SJCRH30 (cell line): ENCODE measurements at regions not wholly inside any gene's neighbourhood (a gene's known extent, or its start where the extent isn't known, plus 50 kb on each side); places are given as distances from the start of the nearest gene placed in this dataset.
"Not testable (repeated sequence)": the region's sequence is repeated elsewhere in the genome, so short reads cannot be mapped to it uniquely, and the experiment has no call there.

Source experiments
- DNase-seq, 2 experiments: peaks; one replicate each; pipeline ENCODE4 v3.0.0-alpha.2; 2015 to 2020
- H3K27ac ChIP-seq: fragments of 250-450 bp; sonication (Bioruptor Pico); 2 replicates; pipeline ENCODE4 v1.5.1; 2020; ENCODE audit warnings: mild to moderate bottlenecking, moderate library complexity
- H3K27me3 ChIP-seq: fragments of 250-450 bp; sonication (Bioruptor Pico); 2 replicates; pipeline ENCODE4 v1.5.1; 2020; ENCODE audit warnings: mild to moderate bottlenecking, moderate library complexity
- H3K36me3 ChIP-seq: fragments of 250-450 bp; sonication (Bioruptor Pico); 2 replicates; pipeline ENCODE4 v1.5.1; 2020; ENCODE audit warnings: mild to moderate bottlenecking, moderate library complexity
- H3K4me1 ChIP-seq: fragments of 250-450 bp; sonication (Bioruptor Pico); 2 replicates; pipeline ENCODE4 v1.5.1; 2020; ENCODE audit warnings: mild to moderate bottlenecking, moderate library complexity
- H3K4me3 ChIP-seq: fragments of 250-450 bp; sonication (Bioruptor Pico); 2 replicates; pipeline ENCODE4 v1.5.1; 2020; ENCODE audit warnings: mild to moderate bottlenecking, moderate library complexity
- H3K9me3 ChIP-seq: fragments of 250-450 bp; sonication (Bioruptor Pico); replicated peaks from 2 replicates; pipeline ENCODE4 v1.5.1; 2020; ENCODE audit warnings: mild to moderate bottlenecking, moderate library complexity

DNA sequence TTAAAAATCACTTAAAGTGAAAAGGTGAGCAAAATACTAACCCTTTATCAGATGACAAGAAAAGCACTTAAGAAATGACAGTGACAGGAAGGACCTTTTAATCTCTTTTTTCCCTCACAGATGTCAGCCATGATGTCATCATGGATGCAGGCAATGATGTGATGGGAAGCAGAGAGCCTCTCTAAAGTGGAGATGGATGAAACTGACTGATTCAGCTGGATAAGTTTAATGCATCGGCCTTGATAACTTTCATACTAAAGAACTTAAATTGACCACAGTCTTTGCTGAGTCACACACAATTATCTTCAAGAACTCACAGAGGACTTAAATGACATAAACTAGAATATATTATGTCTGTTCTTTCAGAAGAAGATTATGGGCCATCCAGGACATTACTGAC is 153.2 kb upstream of the FGF10 start:
- Histone ChIP-seq H3K9me3 (no peaks in the 10 kb centered on the region), H3K4me1 (no peaks in the 10 kb centered on the region; the same call in 1 of the 2 replicates), H3K36me3 (no peaks in the 10 kb centered on the region), H3K27me3 (no peaks in the 10 kb centered on the region), H3K27ac (no peak overlapping the region), H3K4me3 (no peak overlapping the region)
- no peak for DNase-seq

DNA sequence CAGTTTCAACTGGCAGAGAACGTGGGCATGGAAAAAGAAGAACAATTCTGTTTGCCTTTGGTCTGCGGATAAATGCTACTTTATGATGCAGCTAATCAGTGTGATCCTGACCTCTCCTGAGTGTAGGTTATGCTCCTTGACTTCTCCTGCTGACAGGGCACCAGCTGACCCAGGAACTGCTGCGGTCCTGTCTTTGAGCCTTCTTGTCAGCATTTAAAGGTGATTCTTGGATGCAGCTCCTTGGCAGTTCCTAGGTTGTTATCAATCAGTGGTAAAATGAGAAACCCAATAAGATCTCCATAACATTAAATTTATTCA is 150.3 kb upstream of the FGF10 start:
- no peak for DNase-seq
- H3K4me1 ChIP-seq: no peaks in the 10 kb centered on the region; the same call in 1 of the 2 replicates
- H3K27me3 ChIP-seq: no peaks in the 10 kb centered on the region
- H3K36me3 ChIP-seq: no peaks in the 10 kb centered on the region
- no peak overlapping the region for H3K4me3 ChIP-seq
- H3K27ac ChIP-seq: no peak overlapping the region
- H3K9me3 ChIP-seq: no peaks in the 10 kb centered on the region

DNA sequence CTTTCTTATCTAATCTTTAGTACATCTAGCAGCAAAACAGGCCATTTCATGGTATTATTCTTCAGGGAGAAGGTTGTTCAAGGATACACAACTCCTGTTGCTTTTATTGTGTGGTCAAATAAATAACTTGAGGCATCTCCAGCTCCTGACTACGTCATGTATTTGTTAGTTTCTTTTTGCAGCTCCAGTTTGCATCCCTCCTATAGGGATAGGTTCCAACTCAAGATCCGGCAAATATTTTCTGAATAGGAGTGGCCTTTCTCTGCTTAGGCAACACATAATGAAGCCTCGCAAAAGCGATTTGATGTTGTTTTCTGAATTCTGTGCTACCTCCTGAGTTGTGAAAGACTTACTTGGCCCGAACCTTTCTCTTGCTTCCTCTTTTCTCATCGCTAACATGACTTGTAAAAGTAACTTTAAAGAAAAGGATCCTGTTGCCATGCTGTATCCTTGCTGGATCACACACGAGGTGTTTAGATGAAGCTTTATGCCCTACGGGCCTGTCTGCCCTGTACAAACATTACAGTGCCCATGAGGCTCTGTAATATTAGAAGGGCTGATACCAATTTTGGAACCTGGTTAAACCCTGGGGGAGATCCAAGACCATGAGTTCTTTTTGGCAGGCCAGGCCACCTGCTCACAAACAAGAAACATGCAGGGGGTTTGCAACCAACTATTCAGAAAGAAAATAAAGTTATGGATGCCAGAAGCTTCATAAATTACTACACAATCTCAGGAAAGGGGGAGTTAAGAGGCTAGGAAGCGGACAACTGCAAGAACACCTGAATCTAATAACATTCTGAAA is 149.8 kb upstream of the FGF10 start:
- Histone ChIP-seq H3K27ac (no peak overlapping the region), H3K36me3 (no peaks in the 10 kb centered on the region), H3K4me1 (no peaks in the 10 kb centered on the region; the same call in 1 of the 2 replicates), H3K4me3 (no peak overlapping the region), H3K9me3 (no peaks in the 10 kb centered on the region), H3K27me3 (no peaks in the 10 kb centered on the region)
- DNase-seq: peak in 1 of 2 experiments; percentile 39

DNA sequence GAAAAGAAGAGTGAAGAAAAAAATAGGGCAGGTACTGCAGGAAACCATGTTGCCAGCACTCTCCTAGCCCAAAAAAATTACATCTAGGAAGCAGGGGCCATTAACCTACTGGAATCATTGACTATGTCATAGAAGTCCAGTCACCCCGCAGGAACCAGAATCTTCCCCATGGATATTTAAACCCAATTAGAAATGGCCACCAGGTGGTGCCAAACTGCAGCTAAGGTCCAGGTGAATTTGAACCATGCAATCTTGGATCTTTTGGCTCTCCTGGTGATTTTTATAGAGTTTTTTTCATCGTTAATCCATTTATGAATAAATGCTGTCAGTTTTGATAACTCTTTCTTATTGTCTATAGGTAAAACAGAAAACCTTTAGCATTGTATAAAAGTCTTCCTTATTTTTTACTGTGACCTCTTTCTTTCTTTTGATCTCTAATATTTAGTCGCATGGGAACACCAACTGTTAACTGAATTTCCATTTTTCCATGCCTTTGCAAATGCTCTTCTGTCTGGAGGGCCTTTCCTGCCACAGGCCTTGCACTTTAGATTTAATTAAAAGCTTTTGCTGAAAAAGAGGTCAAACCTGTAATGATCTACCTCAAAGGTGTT is 147.5 kb upstream of the FGF10 start:
- no peaks in the 10 kb centered on the region for H3K9me3 ChIP-seq
- DNase-seq: peak; percentile 20 to 60
- no peak overlapping the region for H3K27ac ChIP-seq
- no peak overlapping the region for H3K4me3 ChIP-seq
- no peaks in the 10 kb centered on the region for H3K27me3 ChIP-seq
- H3K36me3 ChIP-seq: no peaks in the 10 kb centered on the region
- H3K4me1 ChIP-seq: no peaks in the 10 kb centered on the region; the same call in 1 of the 2 replicates

DNA sequence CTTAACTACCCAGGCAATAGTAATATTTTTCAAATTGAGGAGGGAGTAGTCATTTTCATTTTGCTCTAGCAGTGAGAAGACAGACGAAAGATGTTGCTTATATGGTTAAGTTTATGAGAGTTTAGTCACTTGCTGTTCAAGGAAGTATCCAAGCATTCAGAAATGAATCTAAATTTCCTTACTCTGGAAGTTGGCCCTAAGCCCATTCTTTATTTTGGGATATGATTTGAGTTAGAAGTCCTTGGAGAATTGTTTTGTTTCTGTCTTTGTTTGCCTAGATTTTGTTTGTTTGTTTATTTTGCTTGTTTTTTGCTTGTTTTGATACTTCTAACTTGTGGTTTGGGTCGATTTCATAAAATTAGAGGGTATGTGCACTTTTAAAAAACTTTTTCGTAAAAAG is 146.4 kb upstream of the FGF10 start:
- H3K36me3 ChIP-seq: no peaks in the 10 kb centered on the region
- no peaks in the 10 kb centered on the region; the same call in 1 of the 2 replicates for H3K4me1 ChIP-seq
- H3K9me3 ChIP-seq: no peaks in the 10 kb centered on the region; the same call in 1 of the 2 replicates
- no peak for DNase-seq
- no peak overlapping the region for H3K27ac ChIP-seq
- no peaks in the 10 kb centered on the region for H3K27me3 ChIP-seq
- H3K4me3 ChIP-seq: no peak overlapping the region

DNA sequence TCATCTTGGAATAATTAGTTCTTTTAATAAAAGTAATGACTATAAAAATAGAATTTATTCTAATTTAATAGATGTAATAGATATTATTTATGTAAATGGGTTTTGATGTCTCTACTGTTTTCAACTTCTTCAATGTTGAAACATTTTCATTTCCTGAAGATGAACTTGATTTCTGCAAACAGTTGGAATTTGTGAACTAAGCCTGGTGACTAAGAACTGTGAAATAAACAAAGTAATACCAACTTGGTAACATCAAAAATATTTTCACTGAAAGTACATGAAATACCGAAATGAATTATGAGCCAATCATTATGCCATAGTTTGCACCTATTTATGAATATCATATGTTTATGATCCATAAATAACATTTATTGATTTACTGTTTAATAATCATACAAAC is 143.8 kb upstream of the FGF10 start:
- H3K4me1 ChIP-seq: no peaks in the 10 kb centered on the region
- no peak overlapping the region for H3K27ac ChIP-seq
- H3K36me3 ChIP-seq: no peaks in the 10 kb centered on the region
- H3K9me3 ChIP-seq: no peaks in the 10 kb centered on the region; the same call in 1 of the 2 replicates
- H3K4me3 ChIP-seq: no peak overlapping the region
- no peak for DNase-seq
- no peaks in the 10 kb centered on the region for H3K27me3 ChIP-seq

DNA sequence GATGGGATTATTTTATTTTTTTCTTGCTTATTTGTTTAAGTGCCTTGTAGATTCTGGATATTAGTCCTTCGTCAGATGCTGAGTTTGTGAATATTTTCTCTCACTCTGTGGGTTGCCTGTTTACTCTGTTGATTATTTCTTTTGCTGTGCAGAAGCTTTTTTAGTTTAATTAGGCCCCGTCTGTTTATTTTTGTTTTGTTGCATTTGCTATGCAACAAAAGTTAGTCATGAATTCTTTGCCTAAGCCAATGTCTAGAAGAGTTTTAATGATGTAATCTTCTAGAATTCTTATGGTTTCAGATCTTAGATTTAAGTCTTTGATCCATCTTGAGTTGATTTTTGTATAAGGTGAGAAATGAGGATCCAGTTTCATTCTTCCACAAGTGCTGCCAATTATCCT is 142.5 kb upstream of the FGF10 start:
- not testable (repeated sequence) for H3K27ac ChIP-seq, H3K36me3 ChIP-seq, H3K27me3 ChIP-seq, H3K9me3 ChIP-seq, H3K4me1 ChIP-seq, DNase-seq, H3K4me3 ChIP-seq

DNA sequence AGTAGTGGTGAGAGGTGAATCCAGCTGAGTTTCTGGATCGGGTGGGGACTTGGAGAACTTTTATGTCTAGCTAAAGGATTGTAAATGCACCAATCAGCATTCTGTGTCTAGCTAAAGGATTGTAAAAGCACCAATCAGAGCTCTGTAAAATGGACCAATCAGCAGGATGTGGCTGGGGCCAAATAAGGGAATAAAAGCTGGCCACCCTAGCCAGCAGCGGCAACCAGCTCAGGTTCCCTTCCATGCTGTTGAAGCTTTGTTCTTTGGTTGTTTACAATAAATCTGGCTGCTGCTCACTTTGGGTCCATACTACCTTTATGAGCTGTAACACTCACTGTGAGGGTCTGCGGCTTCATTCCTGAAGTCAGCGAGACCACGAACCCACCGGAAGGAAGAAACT is 141.6 kb upstream of the FGF10 start:
- not testable (repeated sequence) for H3K27me3 ChIP-seq, H3K36me3 ChIP-seq, H3K4me3 ChIP-seq, DNase-seq, H3K9me3 ChIP-seq, H3K4me1 ChIP-seq, H3K27ac ChIP-seq

DNA sequence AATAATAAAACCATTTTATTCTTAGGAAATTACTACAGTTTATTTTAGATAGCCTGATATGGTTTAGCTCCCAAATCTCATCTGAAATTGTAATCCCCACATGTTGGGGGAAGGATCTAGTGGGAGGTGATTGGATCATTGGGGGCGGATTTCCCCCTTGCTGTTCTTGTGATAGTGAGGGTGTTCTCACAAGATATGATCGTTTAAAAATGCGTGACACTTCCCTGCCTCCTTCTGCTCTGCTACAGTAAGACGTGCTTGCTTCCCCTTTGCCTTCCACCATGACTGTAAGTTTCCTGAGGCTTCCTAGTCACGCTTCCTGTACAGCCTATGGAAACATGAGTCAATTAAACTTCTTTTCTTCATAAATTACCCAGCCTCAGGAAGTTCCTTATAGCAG is 122.4 kb upstream of the FGF10 start:
- Histone ChIP-seq H3K9me3 (no peaks in the 10 kb centered on the region; the same call in 1 of the 2 replicates), H3K4me3 (no peak overlapping the region), H3K4me1 (peaks cover 4% of the 10 kb centered on the region), H3K36me3 (no peaks in the 10 kb centered on the region), H3K27ac (no peak overlapping the region), H3K27me3 (no peaks in the 10 kb centered on the region)
- no peak for DNase-seq

DNA sequence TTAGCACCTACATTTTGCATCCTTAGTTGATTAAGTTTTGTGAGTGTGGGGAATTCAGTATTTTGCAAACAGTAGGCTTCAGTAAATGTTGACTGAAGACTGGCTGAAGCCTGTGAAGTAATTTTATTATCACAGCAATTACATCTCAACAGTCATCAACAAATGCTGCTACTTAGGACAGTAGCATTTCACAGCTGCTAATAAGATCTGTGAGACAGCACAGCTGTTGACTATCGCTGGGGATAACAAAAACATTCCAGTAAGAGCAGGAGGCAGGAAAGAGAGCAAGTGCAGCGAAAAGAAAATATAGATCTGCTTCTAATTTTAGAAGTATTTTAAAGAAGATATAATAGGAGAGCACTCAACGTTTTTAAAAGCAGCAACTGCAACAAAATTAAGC is 117.3 kb upstream of the FGF10 start:
- H3K9me3 ChIP-seq: no peaks in the 10 kb centered on the region

DNA sequence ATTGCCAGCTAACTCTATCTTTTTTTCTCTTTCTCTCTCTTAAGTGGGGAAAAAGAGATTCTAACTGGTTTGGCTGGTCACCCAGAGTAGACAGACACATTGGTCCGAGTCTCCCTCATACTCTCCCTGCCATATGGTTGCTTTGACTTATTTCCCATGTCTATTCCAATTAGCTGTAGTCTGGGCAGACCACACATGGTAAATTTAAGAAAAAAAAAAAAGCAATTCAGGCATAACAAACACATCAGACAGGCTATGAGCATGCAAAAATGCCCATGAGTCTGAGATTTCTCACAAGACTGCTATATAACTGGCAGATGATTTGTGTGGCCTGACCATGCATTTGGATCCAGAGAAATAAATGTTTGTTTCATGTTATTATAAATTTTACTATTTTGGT is 110.2 kb upstream of the FGF10 start:
- no peak overlapping the region for H3K4me3 ChIP-seq
- no peak for DNase-seq

More for the DNA sequence above, 117.3 kb upstream of the FGF10 start:
- Histone ChIP-seq H3K27me3 (no peaks in the 10 kb centered on the region), H3K4me1 (peaks cover 14% of the 10 kb centered on the region), H3K27ac (no peak overlapping the region), H3K36me3 (no peaks in the 10 kb centered on the region), H3K4me3 (no peak overlapping the region)
- DNase-seq: peak; percentile 45 to 77

DNA sequence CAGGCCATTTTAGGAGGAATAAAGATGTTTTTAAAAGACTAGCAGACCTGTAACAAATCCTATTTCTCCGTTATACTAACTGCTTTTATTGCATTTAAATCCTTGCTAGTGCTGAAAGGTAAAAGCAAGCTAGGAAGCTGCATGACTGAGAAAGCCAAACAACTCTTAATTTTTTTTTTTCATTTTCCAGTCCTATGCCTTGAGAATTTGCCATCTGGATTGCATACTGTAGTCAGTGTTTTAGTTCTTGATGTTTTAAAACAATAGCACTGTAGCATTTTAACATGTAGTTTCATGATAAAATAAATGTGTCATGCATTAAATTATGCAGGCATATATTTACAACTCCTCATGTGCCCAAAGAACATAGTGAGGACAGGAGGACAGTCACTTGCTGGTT is 108.4 kb upstream of the FGF10 start:
- no peaks in the 10 kb centered on the region for H3K27me3 ChIP-seq
- no peak overlapping the region for H3K4me3 ChIP-seq
- H3K36me3 ChIP-seq: no peaks in the 10 kb centered on the region

More for the DNA sequence above, 110.2 kb upstream of the FGF10 start:
- Histone ChIP-seq H3K36me3 (no peaks in the 10 kb centered on the region), H3K27ac (no peak overlapping the region), H3K9me3 (no peaks in the 10 kb centered on the region), H3K27me3 (no peaks in the 10 kb centered on the region), H3K4me1 (no peaks in the 10 kb centered on the region)

DNA sequence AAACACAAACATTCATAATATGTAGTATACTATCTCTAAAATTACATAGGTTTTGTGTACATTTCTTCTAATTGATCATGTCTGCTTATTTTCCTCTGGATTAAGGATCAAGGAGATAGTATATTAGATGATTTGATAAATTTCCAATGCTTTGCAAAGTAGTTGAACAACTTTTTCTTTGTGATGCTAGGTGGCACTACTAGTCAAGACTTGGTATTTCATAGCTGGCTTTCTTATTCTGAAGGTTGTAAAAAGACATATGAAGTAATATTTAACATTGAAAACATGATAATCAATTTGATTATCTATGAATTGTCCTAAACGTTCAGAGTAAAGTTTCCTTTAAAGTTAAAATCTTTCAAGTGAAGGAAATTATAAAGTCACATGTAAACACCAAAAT is 106.1 kb upstream of the FGF10 start:
- no peaks in the 10 kb centered on the region for H3K36me3 ChIP-seq
- H3K4me1 ChIP-seq: peaks cover under 1% of the 10 kb centered on the region
- H3K27ac ChIP-seq: no peak overlapping the region
- H3K4me3 ChIP-seq: no peak overlapping the region
- no peak for DNase-seq
- H3K9me3 ChIP-seq: no peaks in the 10 kb centered on the region
- H3K27me3 ChIP-seq: no peaks in the 10 kb centered on the region

More for the DNA sequence above, 108.4 kb upstream of the FGF10 start:
- Histone ChIP-seq H3K9me3 (no peaks in the 10 kb centered on the region), H3K4me1 (no peaks in the 10 kb centered on the region), H3K27ac (no peak overlapping the region)
- DNase-seq: no peak

DNA sequence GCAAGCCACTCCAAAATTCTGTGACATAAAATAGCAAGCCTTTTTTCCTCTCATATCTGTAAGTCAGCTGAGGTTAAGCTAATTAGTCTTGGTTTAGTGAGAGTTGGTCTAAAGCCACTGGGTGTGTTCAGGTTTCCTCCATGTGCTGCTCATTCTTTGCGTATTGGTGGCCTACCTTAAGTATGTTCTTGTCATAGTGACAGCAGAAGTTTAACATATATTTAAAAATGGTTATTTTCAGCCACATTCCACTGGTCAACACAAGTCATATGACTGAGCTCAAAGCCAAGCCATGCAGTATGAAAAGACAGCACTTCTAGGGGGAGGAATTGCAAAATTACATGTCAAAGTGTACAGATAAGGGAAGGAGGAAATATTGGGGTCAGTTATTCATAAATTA is 100.5 kb upstream of the FGF10 start:
- Histone ChIP-seq H3K27ac (peak overlapping the region; percentile 54), H3K4me3 (no peak overlapping the region), H3K9me3 (no peaks in the 10 kb centered on the region), H3K27me3 (no peaks in the 10 kb centered on the region), H3K36me3 (no peaks in the 10 kb centered on the region), H3K4me1 (peaks cover 14% of the 10 kb centered on the region)
- DNase-seq: peak; percentile 41 to 75

DNA sequence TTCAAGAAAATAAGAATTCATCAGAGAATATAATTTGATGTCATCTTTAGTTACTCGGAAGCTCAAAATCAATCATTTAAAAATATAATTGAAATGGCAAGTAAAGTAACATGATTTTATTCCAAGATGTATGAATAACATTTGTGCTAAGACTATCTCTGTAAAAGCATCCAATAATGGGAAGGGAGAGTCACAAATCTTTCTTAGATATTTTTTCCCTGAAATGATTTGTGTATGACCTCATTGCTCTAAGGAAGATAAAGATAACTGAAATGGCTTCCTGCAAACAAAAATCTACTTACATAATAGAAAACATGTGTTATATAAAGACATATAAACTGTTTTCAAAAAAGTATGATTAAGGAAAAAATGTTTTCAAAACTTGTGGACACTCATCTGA is 97.4 kb upstream of the FGF10 start:
- Histone ChIP-seq H3K9me3 (no peaks in the 10 kb centered on the region), H3K4me3 (no peak overlapping the region), H3K36me3 (no peaks in the 10 kb centered on the region), H3K27ac (no peak overlapping the region), H3K4me1 (peaks cover 14% of the 10 kb centered on the region), H3K27me3 (no peaks in the 10 kb centered on the region)
- DNase-seq: no peak

DNA sequence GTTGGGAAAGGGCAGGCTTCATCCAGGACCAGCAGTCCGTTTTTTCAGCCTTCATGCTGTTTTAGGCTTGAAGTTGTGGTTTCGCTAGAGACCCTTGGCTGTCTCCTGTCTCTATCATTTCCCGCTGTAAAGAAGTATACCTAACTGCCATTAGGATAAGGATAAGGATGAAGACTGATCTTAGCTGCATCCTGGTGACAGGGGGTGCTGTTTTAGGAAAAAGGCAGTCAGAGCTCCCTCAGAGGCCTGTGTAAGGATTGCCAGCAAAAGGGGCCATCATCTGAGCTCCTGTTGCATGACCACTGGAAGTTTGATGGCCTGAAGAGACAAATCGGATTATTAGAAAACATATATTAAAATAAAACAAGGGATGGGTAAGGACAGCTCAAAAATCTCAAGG is 64.8 kb upstream of the FGF10 start:
- H3K27me3 ChIP-seq: no peaks in the 10 kb centered on the region; the same call in 1 of the 2 replicates
- DNase-seq: no peak
- H3K4me3 ChIP-seq: no peak overlapping the region
- no peak overlapping the region for H3K27ac ChIP-seq
- H3K4me1 ChIP-seq: no peaks in the 10 kb centered on the region
- H3K9me3 ChIP-seq: 0 out of 2 replicates have a peak, but pooled peaks cover 3% of the 10 kb centered on the region
- no peaks in the 10 kb centered on the region for H3K36me3 ChIP-seq
